Suppressor macrophage treated with lipopolysaccharide for 1 hour (primary cell): ENCODE measurements at regions not wholly inside any gene's neighbourhood (a gene's known extent, or its start where the extent isn't known, plus 50 kb on each side); places are given as distances from the start of the nearest gene placed in this dataset.
A peak's percentile ranks its signal among the peaks of the same experiment; 100 is the strongest.

Experiments
- DNase-seq, 3 donors: peaks; one replicate each; pipeline ENCODE4 v3.0.0-alpha.2; 2020 to 2022

DNA sequence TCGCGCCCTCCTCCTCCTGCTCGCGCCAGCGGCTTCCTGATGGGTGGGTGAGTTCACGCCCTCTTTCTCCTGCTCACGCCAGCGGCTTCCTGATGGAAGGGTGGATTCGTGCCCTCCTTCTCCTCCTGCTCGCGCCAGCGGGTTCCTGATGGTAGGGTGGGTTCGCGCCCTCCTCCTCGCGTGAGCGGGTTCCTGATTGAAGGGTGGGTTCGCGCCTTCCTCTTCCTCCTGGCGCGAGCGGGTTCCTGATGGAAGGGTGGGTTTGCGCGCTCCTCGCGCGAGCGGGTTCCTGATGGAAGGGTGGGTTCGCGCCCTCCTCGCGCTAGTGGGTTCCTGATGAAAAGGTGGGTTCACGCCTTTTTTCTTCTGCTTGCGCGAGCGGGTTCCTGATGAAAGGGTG lies 62.0 kb upstream of the MGAT5 start:
- DNase-seq, result no peak

DNA sequence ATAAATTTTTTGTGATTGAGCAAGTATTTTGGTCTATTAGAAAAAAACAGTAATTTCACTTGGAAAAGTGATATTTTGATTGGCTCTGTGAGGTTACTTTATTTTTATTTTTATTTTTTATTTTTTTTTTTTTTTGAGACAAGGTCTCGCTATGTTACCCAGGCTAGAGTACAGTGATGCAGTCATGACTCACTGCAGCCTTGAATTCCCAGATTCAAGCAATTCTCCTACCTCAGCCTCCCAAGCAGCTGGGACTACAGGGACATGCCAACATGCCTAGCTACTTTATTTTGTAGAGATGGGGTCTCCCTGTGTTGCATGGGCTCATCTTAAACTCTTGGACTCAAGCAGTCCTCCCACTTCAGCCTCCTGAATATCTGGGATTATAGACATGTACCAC lies 60.9 kb upstream of the MGAT5 start:
- DNase-seq, result peak; percentile 30 to 50 (median 46)

GRCh38 chr2:134194519-134194918 lies 59.4 kb upstream of the MGAT5 start:
- DNase-seq, result no peak

- DNase-seq, result no peak
Observed at GRCh38 chr2:134195341-134195740, 58.5 kb upstream of the MGAT5 start.

GRCh38 chr2:134197445-134197844 lies 56.4 kb upstream of the MGAT5 start:
- peak in 1 of 3 donors; percentile 31 for DNase-seq

GRCh38 chr2:134198006-134198634 lies 55.8 kb upstream of the MGAT5 start:
- no peak for DNase-seq

DNA sequence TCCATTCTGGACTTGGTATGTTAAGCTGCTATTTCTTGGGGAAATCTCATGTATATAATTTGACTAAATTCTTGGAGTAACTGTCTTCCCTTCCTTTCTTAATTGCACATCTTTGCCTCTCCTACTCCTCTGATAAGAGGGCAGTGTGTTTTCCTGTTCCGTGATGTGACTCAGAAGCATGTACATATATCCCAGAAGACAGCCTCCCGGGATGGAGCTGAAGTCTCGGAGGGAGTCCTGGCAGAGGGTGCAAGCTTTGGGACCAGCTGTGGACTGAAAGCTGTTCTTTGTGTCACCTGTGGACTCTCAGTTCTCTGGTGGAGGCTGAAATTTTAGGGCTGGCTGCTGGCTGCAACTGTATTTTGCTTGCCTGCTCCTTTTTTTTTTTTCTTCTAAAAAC lies 54.7 kb upstream of the MGAT5 start:
- no peak for DNase-seq

DNA sequence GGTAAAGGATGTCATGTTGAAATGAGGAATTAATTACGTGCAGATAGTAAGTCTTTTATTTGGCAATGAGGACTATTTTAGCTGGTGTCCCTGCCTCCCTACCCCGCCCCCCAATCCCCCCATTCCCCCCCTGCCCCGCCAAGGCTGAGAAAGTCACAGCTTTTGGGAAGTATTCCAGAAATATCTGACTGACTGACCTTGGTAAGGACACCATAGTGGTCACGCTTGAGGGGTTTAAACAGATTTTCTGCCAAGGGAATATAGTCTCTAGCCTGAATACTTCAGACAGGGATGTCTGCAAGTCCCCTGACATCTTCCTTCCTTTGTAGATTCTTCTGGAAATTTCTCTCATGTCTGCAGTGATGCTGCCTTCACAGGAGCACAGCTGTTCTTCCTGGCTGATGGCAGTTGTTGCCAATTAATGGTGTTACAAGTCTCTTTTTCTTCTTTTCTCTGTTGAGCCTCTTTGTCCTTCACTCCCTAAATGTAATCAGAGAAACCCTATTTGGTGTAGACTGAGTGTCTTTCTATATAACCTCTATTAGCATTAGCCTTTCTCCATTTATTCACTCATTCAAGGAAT lies 53.7 kb upstream of the MGAT5 start:
- DNase-seq, result no peak

GRCh38 chr2:134201533-134201932 lies 52.3 kb upstream of the MGAT5 start:
- no peak for DNase-seq

GRCh38 chr2:134202371-134202770 lies 51.5 kb upstream of the MGAT5 start:
- no peak for DNase-seq

GRCh38 chr2:134203175-134203574 lies 50.7 kb upstream of the MGAT5 start:
- no peak for DNase-seq
